ENCODE measurements at regions not wholly inside any gene's neighbourhood (a gene's known extent, or its start where the extent isn't known, plus 50 kb on each side); places are given as distances from the start of the nearest gene placed in this dataset.

GRCh38 chr11:28965819-28966218, 857.6 kb downstream of the METTL15 start:
- no peaks in the 10 kb centered on the region for H3F3A ChIP-seq (ENCODE audit: insufficient read depth)
- H3K9me2 ChIP-seq (replicated peaks; ENCODE audit: insufficient read depth, low read length), result no peaks in the 10 kb centered on the region
- no peak overlapping the region for H3K4me2 ChIP-seq (ENCODE audit: low read depth, low read length, poor library complexity, severe bottlenecking)
- no peak overlapping the region for H3K4me3 ChIP-seq (ENCODE audit: insufficient read depth, low read length, poor library complexity, severe bottlenecking)
- no peaks in the 10 kb centered on the region for H3K79me2 ChIP-seq (ENCODE audit: insufficient read depth, low read length)
- H3K9ac ChIP-seq (ENCODE audit: low read length), result no peak overlapping the region
- no peaks in the 10 kb centered on the region for H3K27me3 ChIP-seq (ENCODE audit: low read length)
- TF ChIP-seq EZH2phosphoT487 (conservative IDR thresholded peaks at IDR 0.05; ENCODE audit: low read length) (no peak), CTCF (IDR thresholded peaks at IDR 0.05; ENCODE audit: insufficient read depth, low read length, poor library complexity, severe bottlenecking) (no peak)
- H3K27ac ChIP-seq (ENCODE audit: low read depth, low read length), result no peak overlapping the region
- no peaks in the 10 kb centered on the region for H4K20me1 ChIP-seq (ENCODE audit: low read depth, low read length)
- no peak overlapping the region for H2AFZ ChIP-seq (ENCODE audit: low read depth, low read length, severe bottlenecking)
- no peaks in the 10 kb centered on the region for H3K9me3 ChIP-seq (ENCODE audit: insufficient read depth, low read length)
- H3K36me3 ChIP-seq (ENCODE audit: low read length), result no peaks in the 10 kb centered on the region

DNA sequence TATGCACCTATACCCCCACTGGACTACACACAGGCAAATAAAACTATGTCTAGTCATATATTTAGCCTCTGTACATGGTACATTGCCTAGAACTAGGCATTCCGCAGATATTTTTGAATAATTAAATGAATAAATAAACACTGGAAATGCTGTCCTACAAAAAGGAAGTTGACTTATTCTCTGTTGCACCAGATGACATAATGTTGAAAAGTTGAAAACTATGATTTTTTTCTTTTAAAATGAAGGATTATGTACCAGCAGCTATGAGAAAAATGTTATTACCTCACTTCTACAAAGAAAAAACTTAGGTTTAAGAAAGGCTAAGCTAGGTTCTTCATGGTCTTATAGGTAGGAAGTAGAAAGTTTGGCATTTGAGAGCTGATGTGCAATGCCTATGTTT, 856.6 kb downstream of the METTL15 start:
- no peak overlapping the region for H2AFZ ChIP-seq (ENCODE audit: low read depth, low read length, severe bottlenecking)

GRCh38 chr11:28963187-28963586, 855.0 kb downstream of the METTL15 start:
- H2AFZ ChIP-seq (ENCODE audit: low read depth, low read length, severe bottlenecking), result no peak overlapping the region
- H3K4me2 ChIP-seq (ENCODE audit: low read depth, low read length, poor library complexity, severe bottlenecking), result no peak overlapping the region
- no peak overlapping the region for H3K27ac ChIP-seq (ENCODE audit: low read depth, low read length)
- H3K9me3 ChIP-seq (ENCODE audit: insufficient read depth, low read length), result no peaks in the 10 kb centered on the region
- no peaks in the 10 kb centered on the region for H3K27me3 ChIP-seq (ENCODE audit: low read length)
- no peak overlapping the region for H3K4me3 ChIP-seq (ENCODE audit: insufficient read depth, low read length, poor library complexity, severe bottlenecking)
- H3K36me3 ChIP-seq (ENCODE audit: low read length), result no peaks in the 10 kb centered on the region
- no peaks in the 10 kb centered on the region for H4K20me1 ChIP-seq (ENCODE audit: low read depth, low read length)
- no peak for TF ChIP-seq EZH2phosphoT487 (conservative IDR thresholded peaks at IDR 0.05; ENCODE audit: low read length)
- no peak for TF ChIP-seq CTCF (IDR thresholded peaks at IDR 0.05; ENCODE audit: insufficient read depth, low read length, poor library complexity, severe bottlenecking)
- H3K9me2 ChIP-seq (replicated peaks; ENCODE audit: insufficient read depth, low read length), result no peaks in the 10 kb centered on the region
- no peaks in the 10 kb centered on the region for H3K79me2 ChIP-seq (ENCODE audit: insufficient read depth, low read length)
- no peaks in the 10 kb centered on the region for H3F3A ChIP-seq (ENCODE audit: insufficient read depth)
- H3K9ac ChIP-seq (ENCODE audit: low read length), result no peak overlapping the region

More for the DNA sequence above, 856.6 kb downstream of the METTL15 start:
- TF ChIP-seq EZH2phosphoT487 (conservative IDR thresholded peaks at IDR 0.05; ENCODE audit: low read length) (no peak), CTCF (IDR thresholded peaks at IDR 0.05; ENCODE audit: insufficient read depth, low read length, poor library complexity, severe bottlenecking) (no peak)
- H3K27ac ChIP-seq (ENCODE audit: low read depth, low read length), result no peak overlapping the region
- H3F3A ChIP-seq (ENCODE audit: insufficient read depth), result no peaks in the 10 kb centered on the region
- H3K9me2 ChIP-seq (replicated peaks; ENCODE audit: insufficient read depth, low read length), result no peaks in the 10 kb centered on the region
- no peaks in the 10 kb centered on the region for H3K9me3 ChIP-seq (ENCODE audit: insufficient read depth, low read length)
- H3K9ac ChIP-seq (ENCODE audit: low read length), result no peak overlapping the region
- H4K20me1 ChIP-seq (ENCODE audit: low read depth, low read length), result no peaks in the 10 kb centered on the region
- H3K4me3 ChIP-seq (ENCODE audit: insufficient read depth, low read length, poor library complexity, severe bottlenecking), result no peak overlapping the region
- H3K27me3 ChIP-seq (ENCODE audit: low read length), result no peaks in the 10 kb centered on the region
- no peak overlapping the region for H3K4me2 ChIP-seq (ENCODE audit: low read depth, low read length, poor library complexity, severe bottlenecking)
- no peaks in the 10 kb centered on the region for H3K36me3 ChIP-seq (ENCODE audit: low read length)
- H3K79me2 ChIP-seq (ENCODE audit: insufficient read depth, low read length), result no peaks in the 10 kb centered on the region

Measured in SU-DHL-6 (cell line).